ENCODE measurements at regions not wholly inside any gene's neighbourhood (a gene's known extent, or its start where the extent isn't known, plus 50 kb on each side); places are given as distances from the start of the nearest gene placed in this dataset.

DNA sequence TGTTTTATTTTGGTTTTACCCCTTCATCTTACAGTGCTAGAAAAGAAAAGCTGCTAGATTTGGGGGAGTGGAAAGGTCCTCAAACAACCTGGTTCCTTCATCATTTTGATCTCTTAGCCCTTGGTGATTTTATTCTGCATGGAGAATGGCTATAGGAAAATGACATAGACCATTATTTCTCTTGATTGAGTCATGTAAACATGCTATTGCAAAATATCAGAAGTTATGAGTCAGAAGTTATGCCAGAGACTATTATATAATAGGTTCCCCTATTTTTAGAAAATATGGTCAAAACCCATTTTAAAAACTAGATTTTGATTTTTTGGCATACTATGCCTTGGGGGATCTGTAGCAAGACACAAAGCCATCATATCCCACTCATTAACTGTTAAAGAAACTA lies 83.7 kb upstream of the FAM9C start:
- TF ChIP-seq, protein P1, sequence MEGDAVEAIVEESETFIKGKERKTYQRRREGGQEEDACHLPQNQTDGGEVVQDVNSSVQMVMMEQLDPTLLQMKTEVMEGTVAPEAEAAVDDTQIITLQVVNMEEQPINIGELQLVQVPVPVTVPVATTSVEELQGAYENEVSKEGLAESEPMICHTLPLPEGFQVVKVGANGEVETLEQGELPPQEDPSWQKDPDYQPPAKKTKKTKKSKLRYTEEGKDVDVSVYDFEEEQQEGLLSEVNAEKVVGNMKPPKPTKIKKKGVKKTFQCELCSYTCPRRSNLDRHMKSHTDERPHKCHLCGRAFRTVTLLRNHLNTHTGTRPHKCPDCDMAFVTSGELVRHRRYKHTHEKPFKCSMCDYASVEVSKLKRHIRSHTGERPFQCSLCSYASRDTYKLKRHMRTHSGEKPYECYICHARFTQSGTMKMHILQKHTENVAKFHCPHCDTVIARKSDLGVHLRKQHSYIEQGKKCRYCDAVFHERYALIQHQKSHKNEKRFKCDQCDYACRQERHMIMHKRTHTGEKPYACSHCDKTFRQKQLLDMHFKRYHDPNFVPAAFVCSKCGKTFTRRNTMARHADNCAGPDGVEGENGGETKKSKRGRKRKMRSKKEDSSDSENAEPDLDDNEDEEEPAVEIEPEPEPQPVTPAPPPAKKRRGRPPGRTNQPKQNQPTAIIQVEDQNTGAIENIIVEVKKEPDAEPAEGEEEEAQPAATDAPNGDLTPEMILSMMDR (IDR thresholded peaks at IDR 0.05): no peak
- TF ChIP-seq POLR2A (IDR thresholded peaks at IDR 0.05): no peak
